Right atrium auricular region (tissue), 2 donors: ENCODE measurements at regions not wholly inside any gene's neighbourhood (a gene's known extent, or its start where the extent isn't known, plus 50 kb on each side); places are given as distances from the start of the nearest gene placed in this dataset.

Source experiments
- DNase-seq: peaks from one replicate; pipeline ENCODE4 v3.0.0-alpha.2; 2019; ENCODE audit warnings: low spot score
- H3K27ac ChIP-seq, 2 donors: fragments of 200-600 bp; sonication (generic); 1 replicate in 1 of 2; 2 replicates in 1 of 2; pipeline ENCODE4 v1.5.1; 2016 to 2019
- H3K27me3 ChIP-seq, 2 donors: fragments of 200-600 bp; sonication (generic); one replicate each; pipeline versions ENCODE4 v1.5.1 to v1.6.0; 2017 to 2019
- H3K36me3 ChIP-seq: fragments of 200-600 bp; sonication (generic); one replicate; pipeline ENCODE4 v1.5.1; 2016
- H3K4me1 ChIP-seq, 2 donors: fragments of 200-600 bp; sonication (generic); one replicate each; pipeline versions ENCODE4 v1.5.1 to v1.6.0; 2017 to 2019
- H3K4me3 ChIP-seq, 2 donors: fragments of 200-600 bp; sonication (generic); 1 replicate in 1 of 2; 2 replicates in 1 of 2; pipeline ENCODE4 v1.5.1; 2017 to 2019; ENCODE audit warnings: mild to moderate bottlenecking in 1 of 2, moderate library complexity in 1 of 2
- H3K9me3 ChIP-seq, 2 donors: fragments of 200-600 bp; sonication (generic); one replicate each; pipeline ENCODE4 v1.5.1; 2019
- TF ChIP-seq, protein P1 (sequence below), 2 donors: fragments of 200-600 bp; sonication (generic); IDR thresholded peaks; one replicate each; pipeline ENCODE4 v1.5.1; 2019; ENCODE audit warnings: antibody characterized with exemption in 2 of 2

DNA sequence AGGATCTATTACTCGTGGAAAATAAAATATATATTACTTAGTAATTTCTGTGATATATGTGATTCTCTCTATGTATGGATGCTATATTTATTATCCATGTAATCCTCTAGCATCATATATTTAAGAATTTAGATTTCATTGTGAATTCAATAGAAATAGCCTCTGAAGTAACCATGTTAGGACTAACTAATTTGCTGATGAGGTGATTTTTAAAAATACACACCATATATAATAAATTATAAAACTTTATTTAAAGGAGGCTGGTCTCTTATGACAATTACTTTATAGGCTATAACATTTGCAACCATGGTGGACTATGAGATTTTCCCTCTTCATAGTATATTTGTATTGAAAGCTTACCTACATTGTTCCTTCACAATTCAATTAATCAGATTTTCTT is 424.9 kb upstream of the MGAT4C start:
- DNase-seq: no peak
- Histone ChIP-seq H3K27ac (no peak overlapping the region), H3K4me3 (no peak overlapping the region), H3K36me3 (no peaks in the 10 kb centered on the region), H3K4me1 (no peaks in the 10 kb centered on the region), H3K27me3 (no peaks in the 10 kb centered on the region), H3K9me3 (no peaks in the 10 kb centered on the region)
- TF ChIP-seq, protein P1, sequence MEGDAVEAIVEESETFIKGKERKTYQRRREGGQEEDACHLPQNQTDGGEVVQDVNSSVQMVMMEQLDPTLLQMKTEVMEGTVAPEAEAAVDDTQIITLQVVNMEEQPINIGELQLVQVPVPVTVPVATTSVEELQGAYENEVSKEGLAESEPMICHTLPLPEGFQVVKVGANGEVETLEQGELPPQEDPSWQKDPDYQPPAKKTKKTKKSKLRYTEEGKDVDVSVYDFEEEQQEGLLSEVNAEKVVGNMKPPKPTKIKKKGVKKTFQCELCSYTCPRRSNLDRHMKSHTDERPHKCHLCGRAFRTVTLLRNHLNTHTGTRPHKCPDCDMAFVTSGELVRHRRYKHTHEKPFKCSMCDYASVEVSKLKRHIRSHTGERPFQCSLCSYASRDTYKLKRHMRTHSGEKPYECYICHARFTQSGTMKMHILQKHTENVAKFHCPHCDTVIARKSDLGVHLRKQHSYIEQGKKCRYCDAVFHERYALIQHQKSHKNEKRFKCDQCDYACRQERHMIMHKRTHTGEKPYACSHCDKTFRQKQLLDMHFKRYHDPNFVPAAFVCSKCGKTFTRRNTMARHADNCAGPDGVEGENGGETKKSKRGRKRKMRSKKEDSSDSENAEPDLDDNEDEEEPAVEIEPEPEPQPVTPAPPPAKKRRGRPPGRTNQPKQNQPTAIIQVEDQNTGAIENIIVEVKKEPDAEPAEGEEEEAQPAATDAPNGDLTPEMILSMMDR (IDR thresholded peaks at IDR 0.05): no peak

DNA sequence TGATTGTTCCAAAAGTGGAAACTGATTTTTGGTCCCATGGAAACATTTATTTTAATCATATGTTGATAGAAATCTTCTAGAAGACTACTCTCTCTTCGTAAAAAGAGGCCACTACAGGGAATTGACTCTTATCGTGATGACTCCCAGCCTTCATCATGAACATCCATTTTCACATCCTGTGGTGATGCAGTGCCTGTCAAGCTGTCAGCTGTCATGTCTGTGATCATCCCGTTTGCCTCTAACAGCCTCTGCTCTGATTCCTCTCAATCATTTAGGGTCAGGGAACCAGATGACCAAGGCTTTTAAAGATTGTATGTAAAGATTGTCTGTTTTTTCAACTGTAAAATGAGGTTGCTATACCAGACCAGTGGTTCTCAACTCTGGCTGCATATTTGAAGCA is 419.0 kb upstream of the MGAT4C start:
- Histone ChIP-seq H3K9me3 (no peaks in the 10 kb centered on the region), H3K27me3 (no peaks in the 10 kb centered on the region), H3K27ac (no peak overlapping the region), H3K36me3 (no peaks in the 10 kb centered on the region), H3K4me1 (no peaks in the 10 kb centered on the region), H3K4me3 (no peak overlapping the region)
- TF ChIP-seq, protein P1 (IDR thresholded peaks at IDR 0.05): no peak
- DNase-seq: no peak

DNA sequence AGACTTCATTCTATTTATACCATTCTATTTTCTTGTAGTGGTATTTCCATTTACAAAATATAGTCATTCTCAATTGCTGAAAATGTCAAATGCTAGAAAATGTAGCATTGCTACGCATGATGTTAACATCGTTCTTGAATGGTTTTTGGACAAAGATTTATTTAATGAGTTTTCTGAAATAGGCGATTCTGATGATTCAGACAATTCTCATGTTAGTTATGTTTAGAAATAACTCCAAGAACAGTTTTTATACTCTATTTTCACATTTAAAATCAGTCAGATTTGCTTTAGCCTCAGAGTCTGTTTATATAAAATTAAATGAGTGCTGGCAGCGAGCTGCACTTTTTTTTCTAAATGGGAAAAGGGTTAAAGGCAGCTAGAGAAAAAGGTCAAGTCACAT is 414.8 kb upstream of the MGAT4C start:
- DNase-seq: no peak
- H3K4me1 ChIP-seq: no peaks in the 10 kb centered on the region
- H3K9me3 ChIP-seq: no peaks in the 10 kb centered on the region
- H3K36me3 ChIP-seq: no peaks in the 10 kb centered on the region
- H3K27ac ChIP-seq: no peak overlapping the region
- no peaks in the 10 kb centered on the region for H3K27me3 ChIP-seq
- no peak overlapping the region for H3K4me3 ChIP-seq
- TF ChIP-seq, protein P1 (IDR thresholded peaks at IDR 0.05): no peak

DNA sequence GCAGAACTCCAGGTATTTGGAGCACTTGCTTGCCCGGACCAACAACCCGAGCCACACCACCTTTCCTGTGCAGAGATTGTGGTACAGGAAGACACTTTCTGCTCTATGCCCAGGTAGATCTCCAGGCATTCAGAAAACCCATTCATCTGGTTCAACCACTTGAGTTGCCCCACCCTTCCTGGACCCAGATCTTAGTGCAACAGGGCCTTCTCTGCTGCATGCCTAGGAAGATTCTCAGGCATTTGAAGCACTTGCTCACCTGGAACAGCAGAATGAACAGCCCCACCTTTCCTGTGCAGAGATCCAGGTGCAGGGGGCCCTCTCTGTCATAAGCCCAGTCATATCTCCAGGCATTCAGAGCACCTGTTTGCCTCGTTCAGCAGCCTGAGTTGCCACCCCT is 412.8 kb upstream of the MGAT4C start:
- DNase-seq: no peak
- Histone ChIP-seq H3K36me3 (no peaks in the 10 kb centered on the region), H3K27me3 (no peaks in the 10 kb centered on the region), H3K4me1 (no peaks in the 10 kb centered on the region), H3K4me3 (no peak overlapping the region), H3K9me3 (no peaks in the 10 kb centered on the region), H3K27ac (no peak overlapping the region)
- TF ChIP-seq, protein P1 (IDR thresholded peaks at IDR 0.05): no peak

DNA sequence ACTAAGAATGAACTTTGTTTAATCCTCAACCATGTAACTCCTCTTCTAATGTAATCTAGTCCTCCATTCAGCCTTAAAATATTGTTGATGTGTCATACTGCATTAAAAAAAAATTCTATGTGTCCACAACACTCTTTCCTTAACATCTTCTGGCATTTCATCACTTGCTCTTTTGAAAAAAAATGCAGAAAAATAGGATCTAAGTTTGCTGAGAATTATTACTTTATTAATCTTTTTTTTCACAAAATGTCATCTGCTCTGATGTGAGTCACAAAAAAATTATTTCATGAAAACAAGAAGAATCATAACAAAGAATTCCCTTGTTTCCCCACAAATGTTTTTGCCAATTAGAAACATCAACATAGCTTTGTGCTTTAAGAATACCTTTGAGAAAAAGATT is 410.1 kb upstream of the MGAT4C start:
- Histone ChIP-seq H3K27ac (no peak overlapping the region), H3K27me3 (no peaks in the 10 kb centered on the region), H3K4me3 (no peak overlapping the region), H3K36me3 (no peaks in the 10 kb centered on the region), H3K4me1 (no peaks in the 10 kb centered on the region), H3K9me3 (no peaks in the 10 kb centered on the region)
- TF ChIP-seq, protein P1 (IDR thresholded peaks at IDR 0.05): no peak
- no peak for DNase-seq

DNA sequence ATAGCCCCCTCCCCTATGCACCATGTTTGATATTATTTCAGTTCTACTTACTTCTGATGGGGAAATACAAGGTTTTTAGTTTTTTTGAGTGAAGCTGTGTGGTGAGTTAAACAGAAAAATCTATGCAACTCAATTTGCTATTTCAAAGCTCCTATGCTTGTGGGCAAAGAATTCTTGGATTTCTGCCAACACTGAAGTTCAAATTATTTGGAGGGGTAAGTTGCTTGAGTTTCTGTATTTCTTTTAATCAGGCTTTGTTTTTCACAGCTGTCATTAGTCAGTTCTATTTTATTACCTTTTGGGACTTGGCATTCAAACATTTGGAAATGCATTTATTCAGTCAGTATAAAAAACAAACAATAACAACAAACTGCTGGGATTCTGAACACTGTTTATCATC is 407.5 kb upstream of the MGAT4C start:
- no peak overlapping the region for H3K27ac ChIP-seq
- no peak for DNase-seq
- TF ChIP-seq, protein P1 (IDR thresholded peaks at IDR 0.05): no peak
- H3K4me3 ChIP-seq: no peak overlapping the region
- H3K27me3 ChIP-seq: no peaks in the 10 kb centered on the region
- no peaks in the 10 kb centered on the region for H3K4me1 ChIP-seq
- no peaks in the 10 kb centered on the region for H3K36me3 ChIP-seq
- no peaks in the 10 kb centered on the region for H3K9me3 ChIP-seq
